GM19035 (cell line): ENCODE measurements at regions not wholly inside any gene's neighbourhood (a gene's known extent, or its start where the extent isn't known, plus 50 kb on each side); places are given as distances from the start of the nearest gene placed in this dataset.
A peak's percentile ranks its signal among the peaks of the same experiment; 100 is the strongest.

Source experiments
- ATAC-seq: cut with Tn5 transposase; IDR thresholded peaks from one replicate; pipeline ENCODE4 v1.9.1; 2021; ENCODE audit not compliant: unreplicated experiment

DNA sequence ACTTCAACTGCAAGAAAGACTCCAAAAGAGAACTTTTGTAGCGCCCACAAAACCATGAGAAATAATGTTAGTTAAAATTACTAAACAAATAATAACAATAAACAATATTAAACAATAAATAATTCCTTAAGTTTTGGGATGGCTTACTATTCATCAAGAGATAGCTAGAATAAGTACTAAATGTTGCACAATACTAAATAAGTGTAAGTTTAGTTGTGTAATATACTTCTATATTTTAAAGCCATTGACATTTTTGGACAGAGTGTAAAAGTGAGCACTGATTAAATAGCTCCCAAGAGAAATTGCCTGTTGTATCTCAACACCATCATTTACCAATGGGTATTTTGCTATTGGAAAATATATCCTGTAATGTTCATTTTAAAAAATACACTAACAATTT, 166.7 kb downstream of the ALG10 start:
- no peak for ATAC-seq

DNA sequence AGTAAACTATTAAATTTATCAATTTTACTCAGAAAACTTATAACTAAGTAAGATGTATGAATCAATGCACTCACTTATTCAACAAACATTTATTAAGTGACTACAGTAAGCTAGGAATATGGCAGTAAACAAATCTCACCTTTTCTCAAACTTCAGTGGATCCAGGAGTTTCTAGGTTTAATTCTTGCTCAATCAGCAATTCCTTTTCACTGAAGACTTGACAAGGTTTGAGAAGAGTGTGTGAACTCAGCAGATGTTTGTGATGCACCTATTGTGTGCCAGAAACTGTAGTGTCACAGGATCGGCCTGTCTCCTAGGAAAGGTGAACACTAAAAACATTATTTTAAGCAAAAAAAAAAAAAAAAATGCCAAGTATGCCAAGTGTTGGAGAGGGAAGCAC, 167.8 kb downstream of the ALG10 start:
- no peak for ATAC-seq

DNA sequence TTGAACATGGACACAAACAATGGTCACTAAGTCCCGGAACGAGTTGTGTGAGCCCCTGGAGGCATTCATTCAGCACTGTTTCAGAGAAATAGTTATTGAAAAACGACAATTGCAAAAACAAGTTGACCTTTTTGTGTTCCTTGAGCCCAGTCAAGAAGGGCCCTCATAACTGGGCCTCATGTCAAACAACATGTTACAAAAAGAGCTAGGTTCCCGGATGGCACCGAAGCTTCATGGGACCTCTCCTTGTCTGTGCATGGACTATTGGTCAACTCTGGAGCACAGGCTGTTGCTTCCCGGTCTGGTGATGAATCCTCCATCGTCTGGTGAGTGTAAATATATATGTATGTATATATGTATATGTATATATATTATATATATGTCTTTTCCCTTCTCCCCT, 176.6 kb downstream of the ALG10 start:
- no peak for ATAC-seq

DNA sequence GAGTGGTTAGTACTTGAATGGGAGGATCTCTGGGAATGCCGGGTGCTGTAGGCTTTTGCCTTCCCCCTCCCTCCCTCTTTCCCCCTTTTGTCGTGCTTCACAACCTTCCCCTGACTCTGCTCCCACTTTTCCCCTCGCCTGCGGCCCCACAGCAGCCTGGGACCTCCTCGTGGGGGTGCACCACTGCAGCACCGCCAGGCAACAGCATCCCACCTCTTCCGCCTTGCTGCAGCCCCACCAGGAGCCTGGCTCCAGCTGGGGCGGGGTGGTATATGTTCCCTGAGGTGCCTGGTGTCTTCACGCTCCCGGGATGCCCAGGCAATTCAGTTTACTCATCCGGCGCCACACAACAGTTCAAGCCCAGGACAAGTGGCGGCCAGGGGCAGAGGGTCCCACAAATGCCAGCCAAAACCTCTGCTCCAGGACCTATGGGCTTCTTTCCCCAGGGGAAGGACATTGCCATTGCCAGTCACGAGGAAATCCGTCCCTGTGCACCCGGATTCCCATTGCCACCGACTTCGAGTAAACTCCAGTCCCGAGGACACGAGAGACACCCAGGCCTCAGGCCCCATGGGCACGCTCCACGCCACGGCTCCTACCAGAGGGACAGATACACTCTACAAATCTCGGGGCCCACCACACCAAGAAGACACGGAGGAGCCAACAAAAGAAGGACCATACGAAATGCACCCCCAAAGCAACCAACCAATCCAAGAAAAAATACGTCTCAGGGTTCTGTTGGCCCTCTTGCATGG, 181.7 kb downstream of the ALG10 start:
- ATAC-seq = no peak

DNA sequence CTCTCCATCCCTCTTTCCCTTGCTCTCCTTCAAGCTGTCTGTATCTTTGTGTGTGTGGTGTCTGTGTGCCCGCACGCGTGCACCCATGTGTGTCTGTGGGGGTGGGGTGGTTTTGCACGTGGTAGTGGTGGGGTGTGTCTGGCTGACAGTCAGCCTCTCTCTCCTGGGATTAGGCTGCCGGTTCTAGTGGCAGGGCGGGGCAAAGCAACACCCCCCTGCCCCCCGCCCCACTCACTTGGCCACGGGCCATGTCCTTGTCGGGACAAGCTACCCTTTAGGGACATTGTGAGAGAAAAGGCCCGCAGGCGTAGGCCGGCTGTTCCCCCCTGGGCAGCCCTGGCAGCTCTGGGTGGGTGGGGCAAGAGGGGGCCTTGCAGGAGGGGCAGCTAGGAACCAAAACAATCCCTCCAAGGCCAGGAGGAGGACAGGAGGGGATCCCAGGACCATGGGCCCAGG, 182.6 kb downstream of the ALG10 start:
- no peak for ATAC-seq

DNA sequence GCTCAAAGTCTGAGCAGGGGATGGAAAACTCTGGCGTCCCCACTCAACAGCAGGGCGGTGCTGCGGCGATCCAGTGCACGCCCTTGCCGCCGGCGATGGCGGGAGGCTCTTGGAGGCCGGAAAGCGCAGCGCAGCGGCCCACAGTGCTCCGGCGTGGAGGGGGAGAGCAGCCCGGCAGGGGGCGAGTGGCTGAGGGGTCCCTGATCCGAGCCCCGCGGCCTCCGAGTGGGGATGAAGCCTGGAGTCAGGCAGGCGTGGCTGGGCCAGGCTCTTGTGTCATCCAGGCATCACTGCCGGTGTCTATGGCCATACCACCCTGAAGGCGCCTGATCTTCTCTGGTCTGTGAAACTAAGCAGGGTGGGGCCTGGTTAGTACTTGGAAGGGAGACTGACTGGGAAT, 183.1 kb downstream of the ALG10 start:
- ATAC-seq = no peak

DNA sequence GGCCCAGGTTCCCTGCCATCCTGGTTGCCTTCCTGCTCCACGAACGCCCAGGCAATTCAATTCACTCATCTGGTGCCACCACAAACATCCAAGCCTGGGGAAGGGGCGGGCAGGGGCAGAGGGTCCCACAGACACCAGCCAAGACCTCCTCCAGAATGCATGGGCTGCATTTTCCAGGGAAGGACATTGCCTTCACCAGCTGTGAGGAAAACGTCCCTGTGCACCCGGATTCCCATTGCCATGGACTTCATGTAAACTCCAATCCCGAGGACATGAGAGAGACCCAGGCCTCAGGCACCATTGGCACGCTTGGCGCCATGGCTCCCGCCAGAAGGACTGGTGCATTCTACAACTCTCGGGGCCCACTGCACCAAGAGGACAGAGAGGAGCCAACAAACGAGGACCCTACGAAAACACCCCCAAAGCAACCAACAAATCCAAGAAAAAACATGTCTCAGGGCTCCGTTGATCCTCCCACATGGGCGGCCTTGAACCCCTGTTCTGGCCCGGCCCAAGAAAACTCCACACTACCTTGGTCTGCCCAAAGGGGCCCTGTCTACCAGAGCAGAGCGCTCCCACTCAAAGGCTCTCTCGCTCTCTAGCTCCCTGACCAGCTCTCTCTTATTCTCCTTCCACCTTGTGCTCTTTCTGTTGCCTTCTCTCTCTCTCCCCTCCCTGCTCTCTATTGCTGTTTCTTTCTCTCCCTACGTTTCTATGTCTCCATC, 183.9 kb downstream of the ALG10 start:
- ATAC-seq = no peak

DNA sequence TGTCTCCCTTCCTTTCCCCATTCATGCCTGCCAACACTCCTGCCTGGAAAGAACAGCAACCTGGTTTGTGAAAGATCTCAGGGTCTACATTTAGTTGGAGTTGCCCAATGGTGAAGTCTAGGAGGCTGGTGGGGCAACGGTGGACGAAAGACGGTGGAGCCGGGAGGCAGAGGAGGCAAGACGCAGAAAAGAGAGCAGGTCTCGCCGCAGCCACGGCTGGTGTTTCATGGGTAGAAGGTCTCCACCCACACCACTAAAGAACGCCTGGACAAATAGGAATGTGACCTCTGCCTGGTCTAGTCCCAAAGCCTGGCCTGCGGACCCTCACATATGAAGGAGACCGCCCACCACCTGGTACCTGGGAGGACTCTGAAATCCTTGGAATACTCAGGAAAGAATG, 185.6 kb downstream of the ALG10 start:
- ATAC-seq = no peak

DNA sequence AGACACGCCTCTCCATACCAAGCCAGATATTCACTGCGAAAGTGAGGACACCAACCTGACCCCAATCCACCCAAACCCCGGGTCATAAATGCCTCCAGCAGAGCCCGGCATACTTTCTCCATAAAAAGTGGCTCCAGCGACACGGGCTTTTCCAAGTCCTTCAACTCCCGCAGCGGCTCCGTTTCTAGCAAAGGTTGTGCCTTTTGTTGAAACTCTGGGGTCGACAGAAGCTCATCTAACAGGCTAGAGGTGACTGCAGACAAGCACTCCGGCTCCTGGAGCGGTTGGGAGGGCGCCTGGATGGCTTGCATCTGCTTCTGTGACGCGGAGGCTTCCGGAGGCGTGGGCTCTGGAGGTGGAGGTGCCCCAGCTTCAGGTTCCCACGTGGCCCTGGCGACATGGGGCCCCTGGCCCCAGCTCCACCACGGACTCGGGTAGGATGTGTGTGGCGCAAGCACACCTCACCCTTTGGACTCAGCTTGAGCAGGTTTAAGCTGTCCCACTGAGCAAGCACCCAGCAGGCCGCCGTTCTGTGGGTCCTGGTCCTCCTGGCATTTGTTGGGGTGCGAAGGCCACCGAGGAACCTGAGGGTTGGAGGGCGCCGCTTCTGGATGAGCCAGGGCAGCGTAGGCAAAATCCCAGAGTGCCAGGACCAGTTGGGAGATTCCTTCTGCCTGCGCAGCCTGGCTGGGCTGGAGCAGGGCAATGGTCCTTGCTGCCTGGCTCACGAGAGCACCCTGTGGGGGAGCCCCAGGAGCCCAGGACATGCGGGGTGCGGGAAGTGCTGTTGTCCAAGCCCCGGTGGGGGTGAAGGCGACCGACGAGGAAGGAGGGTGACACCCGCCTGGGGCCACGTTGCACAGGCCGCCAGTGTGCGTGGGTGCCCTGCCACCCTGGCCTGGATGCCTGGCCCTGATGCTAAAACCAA, 186.3 kb downstream of the ALG10 start:
- ATAC-seq = no peak

DNA sequence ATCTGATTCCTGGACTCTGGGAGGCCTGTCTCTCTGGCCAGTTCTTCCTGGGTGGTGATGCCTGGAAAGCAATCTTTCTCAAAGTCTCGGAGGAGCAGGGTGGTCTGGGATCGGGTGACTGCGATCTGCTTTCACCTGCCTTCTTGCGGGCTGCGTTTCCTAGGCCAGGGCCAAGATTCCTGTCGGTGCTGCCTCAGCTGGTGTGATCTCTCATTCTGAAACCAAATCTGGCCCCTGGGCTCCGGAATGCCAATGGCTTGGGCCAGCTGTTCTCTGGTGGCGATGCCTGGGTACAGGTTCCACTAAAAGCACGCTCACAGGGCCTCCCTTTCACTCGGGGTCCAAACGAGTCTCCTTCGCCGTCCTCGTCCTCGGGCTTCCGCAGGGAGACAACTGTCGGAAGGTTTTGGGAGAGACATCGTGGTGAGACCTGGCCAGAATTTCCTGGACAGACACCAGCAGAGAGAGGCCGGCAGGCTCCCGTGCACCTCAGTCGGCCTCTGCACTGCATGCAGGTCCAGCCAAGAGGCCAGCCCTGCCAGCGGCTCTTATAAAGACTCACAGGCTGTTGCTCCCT, 187.1 kb downstream of the ALG10 start:
- no peak for ATAC-seq

DNA sequence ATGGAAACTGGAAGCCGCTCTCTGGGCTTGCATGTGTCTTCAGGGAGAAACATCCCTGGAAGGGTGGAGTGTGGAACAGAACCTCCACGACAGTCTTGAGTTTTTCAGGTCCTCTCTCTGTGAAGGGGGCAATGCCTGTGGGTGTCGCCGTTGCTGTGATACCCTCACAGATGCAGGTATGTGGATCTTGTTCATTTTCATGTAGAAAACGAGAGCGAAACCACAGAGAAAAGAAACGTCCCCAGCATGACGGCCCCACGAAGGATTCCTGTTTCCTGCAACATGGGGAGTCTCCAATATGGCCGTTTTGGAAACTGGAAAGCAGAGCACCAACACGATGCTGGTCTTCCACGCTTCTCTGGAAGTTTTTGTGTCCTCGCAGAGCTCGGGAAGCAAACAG, 187.9 kb downstream of the ALG10 start:
- ATAC-seq = no peak

DNA sequence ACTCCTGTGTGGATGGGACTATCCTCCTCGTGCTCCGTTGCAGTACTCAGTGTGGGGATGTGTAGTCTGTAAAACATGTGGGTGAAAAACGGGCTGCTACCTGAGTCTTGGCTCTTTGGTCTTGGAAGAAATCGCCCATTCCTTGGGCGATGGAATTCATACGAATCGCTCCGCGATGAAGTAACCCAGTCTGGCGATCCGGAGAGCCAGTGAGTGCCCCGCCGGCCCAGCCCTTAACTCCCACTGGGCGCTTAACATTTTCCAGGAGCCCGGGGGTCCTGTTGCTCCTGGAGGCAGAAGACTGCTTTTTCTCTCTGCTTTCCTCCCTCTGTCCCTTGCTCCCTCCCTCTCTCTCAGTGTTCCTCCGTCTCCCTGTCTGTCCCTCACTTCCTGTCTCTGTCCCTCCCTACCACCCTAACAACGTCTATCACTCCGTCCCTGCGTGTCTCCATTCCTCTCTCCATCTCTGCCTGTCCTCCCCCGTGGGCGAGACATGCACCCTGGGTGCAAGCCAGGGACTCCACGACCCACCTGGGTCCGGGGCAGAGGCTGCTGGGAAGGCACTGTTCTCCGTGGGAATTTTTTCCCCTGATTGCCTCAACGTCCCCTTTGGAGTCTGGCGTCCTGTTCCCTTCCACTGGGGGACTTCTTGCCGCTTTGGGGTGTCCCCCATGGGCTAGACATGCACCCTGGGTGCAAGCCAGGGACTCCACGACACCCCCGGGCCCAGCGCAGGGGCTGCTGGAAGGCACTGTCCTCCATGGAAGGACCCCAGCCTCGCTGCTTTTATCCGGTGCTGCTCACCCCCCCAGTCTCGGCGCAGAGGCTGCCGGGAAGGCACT, 188.6 kb downstream of the ALG10 start:
- ATAC-seq = no peak

DNA sequence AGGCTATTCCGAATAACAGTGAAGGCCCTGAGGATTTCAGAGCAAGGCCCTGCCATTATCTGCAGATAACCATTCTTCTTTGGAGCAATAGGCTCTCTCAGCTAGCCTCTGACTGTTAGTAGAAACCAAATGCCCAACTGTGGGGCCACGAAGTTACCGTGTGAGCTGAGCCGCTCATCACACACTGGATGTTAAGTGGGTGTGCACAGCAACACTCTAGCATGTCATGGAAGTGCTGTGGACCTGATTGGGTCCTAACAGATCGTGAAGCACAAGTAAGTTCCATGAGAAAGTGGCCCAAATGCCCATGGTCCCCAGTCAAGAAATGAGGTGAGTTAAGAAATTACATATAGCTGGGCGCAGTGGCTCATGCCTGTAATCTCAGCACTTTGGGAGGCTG, 190.4 kb downstream of the ALG10 start:
- no peak for ATAC-seq

DNA sequence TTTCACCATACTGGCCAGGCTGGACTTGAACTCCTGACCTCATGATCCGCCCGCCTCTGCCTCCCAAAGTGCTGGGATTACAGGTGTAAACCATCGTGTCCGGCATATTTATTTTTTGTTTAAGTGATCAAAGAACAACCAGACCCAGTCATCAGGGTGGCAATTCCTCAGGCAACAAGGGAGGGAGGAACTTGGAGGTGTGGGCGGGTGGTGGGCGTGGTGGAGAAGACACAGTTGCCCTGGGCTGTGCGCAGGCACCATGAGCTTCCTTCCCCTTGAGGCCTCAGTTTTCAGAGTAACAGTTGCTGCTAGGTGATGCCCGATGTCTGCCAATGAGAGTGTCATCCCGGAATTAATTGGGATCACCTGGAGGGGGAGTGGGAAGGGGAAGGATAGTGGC, 191.7 kb downstream of the ALG10 start:
- no peak for ATAC-seq

DNA sequence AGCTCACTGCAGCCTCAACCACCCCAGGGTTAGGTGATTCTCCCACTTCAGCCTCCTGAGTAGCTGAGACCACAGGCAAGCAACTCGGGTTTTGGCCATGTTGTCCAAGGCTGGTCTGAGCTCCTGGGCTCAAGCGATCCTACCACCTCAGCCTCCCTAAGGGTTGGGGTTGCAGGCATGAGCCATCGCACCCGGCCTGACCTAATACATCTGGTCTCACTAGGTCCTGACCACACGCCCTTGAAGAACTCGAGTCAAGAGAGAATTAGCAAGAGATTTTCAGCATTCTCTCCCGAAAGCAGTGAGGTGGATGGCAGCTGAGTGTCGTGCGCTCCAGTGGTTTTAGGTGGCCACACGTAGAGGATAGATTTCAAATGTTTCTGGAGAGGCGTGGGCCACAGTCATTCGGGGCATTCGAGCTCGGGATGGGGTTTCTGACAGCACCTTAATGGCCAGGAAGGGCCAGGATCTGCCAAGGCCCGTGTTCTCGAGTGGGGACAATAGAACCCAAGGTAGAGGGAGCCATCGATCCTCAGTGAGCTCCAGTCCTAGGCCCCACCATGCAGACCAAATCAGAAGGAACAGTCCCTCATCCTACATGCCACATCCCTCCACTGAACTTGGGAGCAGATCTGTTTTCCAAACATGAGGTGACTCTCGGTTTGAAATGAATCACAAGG, 193.1 kb downstream of the ALG10 start:
- no peak for ATAC-seq

DNA sequence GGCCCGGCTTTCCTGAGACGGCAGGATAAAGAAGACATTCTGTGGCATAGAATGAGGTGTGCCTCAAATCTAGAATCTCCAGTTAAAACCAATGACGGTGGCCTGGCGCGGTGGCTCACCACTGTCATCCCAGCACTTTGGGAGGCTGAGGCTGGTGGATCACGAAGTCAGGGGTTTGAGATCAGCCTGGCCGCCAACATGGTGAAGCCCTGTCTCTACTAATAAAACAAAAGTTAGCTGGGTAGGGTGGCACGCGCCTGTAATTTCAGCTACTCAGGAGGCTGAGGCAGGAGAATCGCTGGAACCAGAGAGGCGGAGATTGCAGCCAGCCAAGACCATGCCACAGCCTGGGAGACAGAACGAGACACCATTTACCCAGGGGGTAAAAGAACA, 193.6 kb downstream of the ALG10 start:
- no peak for ATAC-seq

DNA sequence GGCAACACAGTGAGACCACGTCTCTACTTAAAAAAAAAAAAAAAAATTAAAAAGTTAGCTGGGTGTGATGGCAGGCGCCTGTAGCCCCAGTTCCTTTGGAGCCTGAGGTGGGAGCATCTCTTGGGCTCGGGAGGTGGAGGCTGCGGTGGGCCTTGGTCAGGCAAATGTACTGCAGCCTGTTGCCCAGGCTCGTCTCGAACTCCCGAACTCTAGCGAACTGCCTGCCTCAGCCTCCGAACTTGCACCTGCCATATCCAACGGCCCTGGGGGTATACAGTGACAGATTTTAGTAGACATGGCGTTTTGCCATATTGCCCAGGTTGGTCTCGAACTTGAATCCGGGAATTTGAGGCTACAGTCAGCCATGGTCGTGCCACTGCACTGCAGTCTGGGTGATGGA, 195.4 kb downstream of the ALG10 start:
- no peak for ATAC-seq

DNA sequence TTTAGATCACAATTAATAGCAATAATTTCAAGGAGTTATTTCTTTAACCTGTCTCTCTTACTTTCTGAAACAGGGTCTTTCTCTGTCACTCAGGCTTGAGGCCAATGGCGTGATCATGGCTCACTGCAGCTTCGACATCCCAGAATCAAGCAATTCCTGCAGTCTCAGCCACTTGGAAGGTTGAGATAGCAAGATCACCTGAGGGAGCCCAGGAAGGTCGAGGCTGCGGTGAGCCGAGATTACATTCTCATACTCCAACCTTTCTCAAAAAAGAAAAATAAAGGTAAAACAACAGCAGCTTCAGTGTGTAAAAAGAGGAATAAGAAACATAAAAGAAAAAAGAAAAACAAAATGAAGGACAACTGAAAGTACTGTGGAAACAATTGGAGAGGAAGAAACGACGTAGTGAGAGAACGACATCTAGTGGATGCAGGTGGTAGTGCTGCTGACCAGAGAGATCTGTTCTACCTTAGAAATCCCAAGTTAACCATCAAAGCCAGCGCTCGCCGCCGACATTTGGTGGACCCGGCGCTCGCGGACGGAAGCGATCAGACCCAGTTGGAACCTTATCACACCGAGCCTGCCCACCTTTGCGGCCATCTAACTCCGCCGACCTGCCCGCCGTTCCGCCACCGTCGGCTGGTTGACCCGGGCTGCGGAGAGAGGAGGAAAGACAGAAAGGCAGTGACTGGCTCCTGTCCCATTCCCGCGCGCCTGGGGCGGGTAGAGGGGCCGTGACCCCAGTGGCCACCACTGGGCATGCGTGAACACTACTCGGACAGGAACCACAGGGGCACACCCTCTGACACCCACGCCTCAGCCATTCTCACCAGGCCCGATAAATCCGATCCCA, 196.1 kb downstream of the ALG10 start:
- ATAC-seq = peak; percentile 85
